NB4 (cell line): ENCODE measurements at regions not wholly inside any gene's neighbourhood (a gene's known extent, or its start where the extent isn't known, plus 50 kb on each side); places are given as distances from the start of the nearest gene placed in this dataset.

ENCODE experiments used
- POLR2A ChIP-seq: IDR thresholded peaks from 2 replicates; pipeline ENCODE4 v1.6.1; 2011; ENCODE audit warnings: mild to moderate bottlenecking; ENCODE audit not compliant: insufficient read length; ENCODE audit errors: extremely low read depth
- TF ChIP-seq, protein P1 (sequence below): IDR thresholded peaks from one replicate; pipeline ENCODE4 v1.5.1; 2012; ENCODE audit warnings: low read depth, low read length

DNA sequence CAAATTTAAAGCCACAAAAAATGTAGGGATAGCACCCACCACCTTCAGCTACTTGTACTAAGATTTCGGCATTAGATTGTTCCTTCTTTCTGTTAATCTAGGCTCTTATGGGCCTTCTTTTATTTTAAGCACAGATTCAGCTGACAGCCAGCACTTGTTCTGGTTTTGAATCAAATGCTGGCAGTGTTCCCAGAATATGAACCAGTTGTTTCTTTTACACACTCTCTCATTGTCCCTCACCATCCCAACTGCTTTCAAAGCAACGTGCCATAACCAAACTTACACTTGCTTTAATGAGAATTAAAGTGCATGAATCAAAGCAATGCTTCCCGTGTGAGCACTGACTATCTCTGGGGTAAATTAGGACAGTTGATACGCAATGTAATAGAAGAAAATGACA lies 744.5 kb upstream of the FAM241A start:
- TF ChIP-seq POLR2A, result no peak
- TF ChIP-seq, protein P1, sequence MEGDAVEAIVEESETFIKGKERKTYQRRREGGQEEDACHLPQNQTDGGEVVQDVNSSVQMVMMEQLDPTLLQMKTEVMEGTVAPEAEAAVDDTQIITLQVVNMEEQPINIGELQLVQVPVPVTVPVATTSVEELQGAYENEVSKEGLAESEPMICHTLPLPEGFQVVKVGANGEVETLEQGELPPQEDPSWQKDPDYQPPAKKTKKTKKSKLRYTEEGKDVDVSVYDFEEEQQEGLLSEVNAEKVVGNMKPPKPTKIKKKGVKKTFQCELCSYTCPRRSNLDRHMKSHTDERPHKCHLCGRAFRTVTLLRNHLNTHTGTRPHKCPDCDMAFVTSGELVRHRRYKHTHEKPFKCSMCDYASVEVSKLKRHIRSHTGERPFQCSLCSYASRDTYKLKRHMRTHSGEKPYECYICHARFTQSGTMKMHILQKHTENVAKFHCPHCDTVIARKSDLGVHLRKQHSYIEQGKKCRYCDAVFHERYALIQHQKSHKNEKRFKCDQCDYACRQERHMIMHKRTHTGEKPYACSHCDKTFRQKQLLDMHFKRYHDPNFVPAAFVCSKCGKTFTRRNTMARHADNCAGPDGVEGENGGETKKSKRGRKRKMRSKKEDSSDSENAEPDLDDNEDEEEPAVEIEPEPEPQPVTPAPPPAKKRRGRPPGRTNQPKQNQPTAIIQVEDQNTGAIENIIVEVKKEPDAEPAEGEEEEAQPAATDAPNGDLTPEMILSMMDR, result no peak
